GM18951 (cell line): ENCODE measurements at regions not wholly inside any gene's neighbourhood (a gene's known extent, or its start where the extent isn't known, plus 50 kb on each side); places are given as distances from the start of the nearest gene placed in this dataset.
"Not testable (repeated sequence)": the region's sequence is repeated elsewhere in the genome, so short reads cannot be mapped to it uniquely, and the experiment has no call there.

Experiments used
- POLR2A ChIP-seq: IDR thresholded peaks from 4 replicates; pipeline ENCODE4 v1.6.1; 2011; ENCODE audit warnings: mild to moderate bottlenecking; ENCODE audit not compliant: insufficient read length, insufficient read depth; ENCODE audit errors: extremely low read depth
- in situ Hi-C: fragments of 300-500 bp; cut with MboI; formaldehyde crosslinking; loops from one replicate; pipeline ENCODE4 v1.12.0; 2022; ENCODE audit warnings: low sequenced_read_pairs, mixed read lengths, inconsistent platforms; ENCODE audit not compliant: unreplicated experiment

- in situ Hi-C loops = no loop called here
- TF ChIP-seq POLR2A = no peak
These were observed 372.7 kb upstream of the RGS17 start for GRCh38 chr6:153503810-153504209.

GRCh38 chr6:153493501-153493900 lies 362.4 kb upstream of the RGS17 start:
- TF ChIP-seq POLR2A = no peak
- in situ Hi-C loops = no loop called here

GRCh38 chr6:153489479-153489878 lies 358.4 kb upstream of the RGS17 start:
- in situ Hi-C loops = no loop called here
- TF ChIP-seq POLR2A = no peak

- TF ChIP-seq POLR2A = no peak
- in situ Hi-C loops = no loop called here
These were observed 357.2 kb upstream of the RGS17 start for GRCh38 chr6:153488267-153488666.

GRCh38 chr6:153485072-153485471 lies 354.0 kb upstream of the RGS17 start:
- in situ Hi-C loops = no loop called here
- no peak for TF ChIP-seq POLR2A

GRCh38 chr6:153484056-153484455 lies 353.0 kb upstream of the RGS17 start:
- TF ChIP-seq POLR2A = no peak
- in situ Hi-C loops = no loop called here

- in situ Hi-C loops = no loop called here
- no peak for TF ChIP-seq POLR2A
These were observed 345.2 kb upstream of the RGS17 start for GRCh38 chr6:153476243-153476642.

GRCh38 chr6:153465050-153465449 lies 334.0 kb upstream of the RGS17 start:
- TF ChIP-seq POLR2A = no peak
- in situ Hi-C loops = no loop called here

GRCh38 chr6:153449279-153449678 lies 318.2 kb upstream of the RGS17 start:
- in situ Hi-C loops = no loop called here
- no peak for TF ChIP-seq POLR2A

- in situ Hi-C loops = not testable (repeated sequence)
These were observed 311.7 kb upstream of the RGS17 start for GRCh38 chr6:153442749-153443148.

GRCh38 chr6:153442096-153442495 lies 311.0 kb upstream of the RGS17 start:
- in situ Hi-C loops = no loop called here
- TF ChIP-seq POLR2A = no peak

- in situ Hi-C loops = no loop called here
- TF ChIP-seq POLR2A = no peak
These were observed 306.1 kb upstream of the RGS17 start for GRCh38 chr6:153437193-153437592.

GRCh38 chr6:153436351-153436750 lies 305.3 kb upstream of the RGS17 start:
- in situ Hi-C loops = no loop called here
- TF ChIP-seq POLR2A = no peak

GRCh38 chr6:153435787-153436186 lies 304.7 kb upstream of the RGS17 start:
- in situ Hi-C loops = no loop called here

GRCh38 chr6:153425536-153425935 lies 294.5 kb upstream of the RGS17 start:
- in situ Hi-C loops = no loop called here
- TF ChIP-seq POLR2A = no peak

More at GRCh38 chr6:153435787-153436186, 304.7 kb upstream of the RGS17 start:
- TF ChIP-seq POLR2A = no peak
